ENCODE measurements at regions not wholly inside any gene's neighbourhood (a gene's known extent, or its start where the extent isn't known, plus 50 kb on each side); places are given as distances from the start of the nearest gene placed in this dataset.

GRCh38 chr10:70978181-70978580, 89.8 kb upstream of the PCBD1 start:
- TF ChIP-seq ZSCAN23 (tag by site-specific recombination; IDR thresholded peaks at IDR 0.05) (no peak), ZNF449 (tag by site-specific recombination; IDR thresholded peaks at IDR 0.05) (no peak), GLI2 (tag by site-specific recombination; IDR thresholded peaks at IDR 0.05; ENCODE audit: borderline replicate concordance, low read depth) (no peak), ZNF426 (tag by site-specific recombination; IDR thresholded peaks at IDR 0.05) (no peak), ZNF664 (tag by site-specific recombination; IDR thresholded peaks at IDR 0.05) (no peak)
- no peaks in the 10 kb centered on the region for H3K36me3 ChIP-seq (ENCODE audit: control insufficient read depth in 2 of 2, insufficient read depth in 1 of 2, low read length in 2 of 2)
- H3K4me3 ChIP-seq (ENCODE audit: low read depth, low read length): no peak overlapping the region
- POLR2A ChIA-PET: no interaction called here
- H3K27ac ChIP-seq (ENCODE audit: extremely low read depth, low read depth, low read length): no peak overlapping the region
- CTCF ChIA-PET: interaction anchor here (0.6 kb wide), 1 partner anchor 629 kb away, joined by 3 read pairs; no protein-coding TSS in a partner anchor
- no peaks in the 10 kb centered on the region; the same call in 1 of the 2 replicates for H3K4me1 ChIP-seq (ENCODE audit: control insufficient read depth, insufficient read depth, low read length)
- no peaks in the 10 kb centered on the region for H3K9me3 ChIP-seq (ENCODE audit: control insufficient read depth, insufficient read depth, low read depth, low read length)

- ChIA-PET POLR2A (no interaction called here), CTCF (interaction anchor here (1.7 kb wide), 1 partner anchor 54 kb away, joined by 8 read pairs; no protein-coding TSS in a partner anchor)
- no peaks in the 10 kb centered on the region for H3K36me3 ChIP-seq (ENCODE audit: control insufficient read depth in 2 of 2, insufficient read depth in 1 of 2, low read length in 2 of 2)
- no peak overlapping the region for H3K27ac ChIP-seq (ENCODE audit: extremely low read depth, low read depth, low read length)
- TF ChIP-seq ZNF600 (tag by site-specific recombination; IDR thresholded peaks at IDR 0.05) (no peak), ZIC2 (tag by site-specific recombination; IDR thresholded peaks at IDR 0.05) (0 out of 2 replicates have a peak, but pooled peaks have one; percentile 21), ZNF223 (tag by site-specific recombination; IDR thresholded peaks at IDR 0.05) (no peak), ZNF560 (tag by site-specific recombination; IDR thresholded peaks at IDR 0.05; ENCODE audit: borderline replicate concordance) (no peak), HOXC10 (CRISPR knock-in tag; IDR thresholded peaks at IDR 0.05) (no peak), ZNF423 (tag by site-specific recombination; IDR thresholded peaks at IDR 0.05) (no peak), ZNF311 (tag by site-specific recombination; IDR thresholded peaks at IDR 0.05; ENCODE audit: borderline replicate concordance) (no peak)
- no peaks in the 10 kb centered on the region; the same call in 1 of the 2 replicates for H3K4me1 ChIP-seq (ENCODE audit: control insufficient read depth, insufficient read depth, low read length)
- no peaks in the 10 kb centered on the region for H3K9me3 ChIP-seq (ENCODE audit: control insufficient read depth, insufficient read depth, low read depth, low read length)
- no peak overlapping the region for H3K4me3 ChIP-seq (ENCODE audit: low read depth, low read length)
These were observed 90.6 kb upstream of the PCBD1 start for GRCh38 chr10:70978816-70979480.

GRCh38 chr10:70980687-70981086, 92.3 kb upstream of the PCBD1 start:
- Histone ChIP-seq H3K4me3 (ENCODE audit: low read depth, low read length) (no peak overlapping the region), H3K27ac (ENCODE audit: extremely low read depth, low read depth, low read length) (no peak overlapping the region), H3K9me3 (ENCODE audit: control insufficient read depth, insufficient read depth, low read depth, low read length) (no peaks in the 10 kb centered on the region), H3K36me3 (ENCODE audit: control insufficient read depth in 2 of 2, insufficient read depth in 1 of 2, low read length in 2 of 2) (no peaks in the 10 kb centered on the region), H3K4me1 (ENCODE audit: control insufficient read depth, insufficient read depth, low read length) (no peaks in the 10 kb centered on the region)
- TF ChIP-seq ZNF146 (tag by site-specific recombination; IDR thresholded peaks at IDR 0.05) (0 out of 2 replicates have a peak, but pooled peaks have one; percentile 1), ZNF140 (tag by site-specific recombination; IDR thresholded peaks at IDR 0.05) (no peak)
- ChIA-PET CTCF (interaction anchor here (0.6 to 1.7 kb wide), 2 partner anchors 55 to 288 kb away, joined by 3 to 8 read pairs; no protein-coding TSS in a partner anchor), POLR2A (no interaction called here)

- POLR2A ChIA-PET: no interaction called here
- no peak overlapping the region for H3K4me3 ChIP-seq (ENCODE audit: low read depth, low read length)
- H3K36me3 ChIP-seq (ENCODE audit: control insufficient read depth in 2 of 2, insufficient read depth in 1 of 2, low read length in 2 of 2): no peaks in the 10 kb centered on the region
- CTCF ChIA-PET: no interaction called here
- no peak overlapping the region for H3K27ac ChIP-seq (ENCODE audit: extremely low read depth, low read depth, low read length)
- no peaks in the 10 kb centered on the region for H3K4me1 ChIP-seq (ENCODE audit: control insufficient read depth, insufficient read depth, low read length)
- no peaks in the 10 kb centered on the region for H3K9me3 ChIP-seq (ENCODE audit: control insufficient read depth, insufficient read depth, low read depth, low read length)
- no peak for TF ChIP-seq ZNF426 (tag by site-specific recombination; IDR thresholded peaks at IDR 0.05)
- no peak for TF ChIP-seq KLF7 (tag by site-specific recombination; IDR thresholded peaks at IDR 0.05; ENCODE audit: borderline replicate concordance)
- TF ChIP-seq ZNF521 (tag by site-specific recombination; IDR thresholded peaks at IDR 0.05): no peak
- no peak for TF ChIP-seq ZNF48 (tag by site-specific recombination; IDR thresholded peaks at IDR 0.05)
- no peak for TF ChIP-seq ZNF76 (tag by site-specific recombination; IDR thresholded peaks at IDR 0.05; ENCODE audit: borderline replicate concordance, low read depth)
- TF ChIP-seq ZNF132 (tag by site-specific recombination; IDR thresholded peaks at IDR 0.05; ENCODE audit: borderline replicate concordance): no peak
- TF ChIP-seq ZNF280C (tag by site-specific recombination; IDR thresholded peaks at IDR 0.05): no peak
- no peak for TF ChIP-seq ZNF623 (tag by site-specific recombination; IDR thresholded peaks at IDR 0.05)
- no peak for TF ChIP-seq ZNF121 (tag by site-specific recombination; IDR thresholded peaks at IDR 0.05)
- no peak for TF ChIP-seq KLF17 (tag by site-specific recombination; IDR thresholded peaks at IDR 0.05)
These were observed 92.9 kb upstream of the PCBD1 start for GRCh38 chr10:70981171-70981836.

All from HEK293 (cell line).